Neural progenitor cell (in vitro differentiated cells): ENCODE measurements at regions not wholly inside any gene's neighbourhood (a gene's known extent, or its start where the extent isn't known, plus 50 kb on each side); places are given as distances from the start of the nearest gene placed in this dataset.

ENCODE experiments used
- DNase-seq: peaks from one replicate; pipeline ENCODE4 v3.0.0-alpha.2; 2016; ENCODE audit warnings: low spot score
- H2AFZ ChIP-seq: fragments of 200-600 bp; sonication (generic); replicated peaks from 2 replicates; pipeline ENCODE4 v1.6.1; 2016; ENCODE audit warnings: antibody characterized with exemption
- H3F3A ChIP-seq: fragments of 200-600 bp; sonication (generic); 2 replicates; pipeline ENCODE4 v1.6.1; 2016; ENCODE audit warnings: antibody characterized with exemption, low read depth
- H3K27ac ChIP-seq: fragments of 200-600 bp; sonication (generic); 2 replicates; pipeline ENCODE4 v1.5.1; 2016; ENCODE audit warnings: mild to moderate bottlenecking
- H3K27me3 ChIP-seq: fragments of 200-600 bp; sonication (generic); 2 replicates; pipeline ENCODE4 v1.6.1; 2016; ENCODE audit warnings: mild to moderate bottlenecking, moderate library complexity
- H3K36me3 ChIP-seq: fragments of 200-600 bp; sonication (generic); 2 replicates; pipeline ENCODE4 v1.5.1; 2016
- H3K4me1 ChIP-seq: fragments of 200-600 bp; sonication (generic); 2 replicates; pipeline ENCODE4 v1.6.1; 2016; ENCODE audit warnings: mixed run types
- H3K4me2 ChIP-seq: fragments of 200-600 bp; sonication (generic); 2 replicates; pipeline ENCODE4 v1.6.1; 2016
- H3K4me3 ChIP-seq: fragments of 200-600 bp; sonication (generic); 2 replicates; pipeline ENCODE4 v1.5.1; 2016
- H3K79me2 ChIP-seq: fragments of 200-600 bp; sonication (generic); 2 replicates; pipeline ENCODE4 v1.6.1; 2016; ENCODE audit warnings: low read depth
- H3K9ac ChIP-seq: fragments of 200-600 bp; sonication (generic); 2 replicates; pipeline ENCODE4 v1.6.1; 2016
- H3K9me3 ChIP-seq: fragments of 200-600 bp; sonication (generic); 2 replicates; pipeline ENCODE4 v1.5.1; 2016; ENCODE audit warnings: low read depth
- H4K20me1 ChIP-seq: fragments of 200-600 bp; sonication (generic); 2 replicates; pipeline ENCODE4 v1.6.1; 2016; ENCODE audit warnings: low read depth
- H3K27ac Mint-ChIP-seq: 3 replicates; pipeline ENCODE4 v1.8.0; 2021; ENCODE audit warnings: mixed read lengths
- H3K27me3 Mint-ChIP-seq: 2 replicates; pipeline ENCODE4 v1.8.0; 2022; ENCODE audit warnings: low read depth, mild to moderate bottlenecking, inconsistent platforms, moderate library complexity, mixed read lengths; ENCODE audit not compliant: insufficient read depth
- H3K36me3 Mint-ChIP-seq: 3 replicates; pipeline ENCODE4 v1.8.0; 2021; ENCODE audit warnings: mixed read lengths
- H3K4me1 Mint-ChIP-seq: 3 replicates; pipeline ENCODE4 v1.8.0; 2021; ENCODE audit warnings: mixed read lengths
- H3K4me3 Mint-ChIP-seq: 3 replicates; pipeline ENCODE4 v1.8.0; 2021; ENCODE audit warnings: mild to moderate bottlenecking, moderate library complexity, mixed read lengths
- H3K9me3 Mint-ChIP-seq: 3 replicates; pipeline ENCODE4 v1.8.0; 2020; ENCODE audit warnings: mixed read lengths
- CTCF ChIP-seq: fragments of 200-600 bp; sonication (generic); IDR thresholded peaks from 2 replicates; pipeline ENCODE4 v1.5.1; 2017; ENCODE audit warnings: antibody characterized with exemption, mild to moderate bottlenecking
- EZH2 ChIP-seq: fragments of 200-600 bp; sonication (generic); IDR thresholded peaks from 2 replicates; pipeline ENCODE4 v1.6.1; 2017; ENCODE audit warnings: antibody characterized with exemption, mild to moderate bottlenecking, moderate library complexity
- EZH2phosphoT487 ChIP-seq: fragments of 200-600 bp; sonication (generic); IDR thresholded peaks from 2 replicates; pipeline ENCODE4 v1.6.1; 2017; ENCODE audit warnings: antibody characterized with exemption

- H3K4me1 Mint-ChIP-seq = peaks cover 7% of the 10 kb centered on the region
- Histone ChIP-seq H4K20me1 (no peaks in the 10 kb centered on the region), H3K9me3 (no peaks in the 10 kb centered on the region), H3K4me1 (peaks cover 5% of the 10 kb centered on the region), H3K27ac (no peak overlapping the region), H3K4me2 (no peak overlapping the region), H3F3A (no peaks in the 10 kb centered on the region), H3K27me3 (no peaks in the 10 kb centered on the region), H3K4me3 (no peak overlapping the region), H3K36me3 (no peaks in the 10 kb centered on the region), H3K79me2 (no peaks in the 10 kb centered on the region), H3K9ac (no peak overlapping the region), H2AFZ (peak overlapping the region; percentile 54)
- H3K27me3 Mint-ChIP-seq = no peaks in the 10 kb centered on the region
- H3K9me3 Mint-ChIP-seq = peaks cover under 1% of the 10 kb centered on the region
- H3K36me3 Mint-ChIP-seq = no peaks in the 10 kb centered on the region
- no peak overlapping the region for H3K27ac Mint-ChIP-seq
- no peak overlapping the region for H3K4me3 Mint-ChIP-seq
- no peak for TF ChIP-seq EZH2
- TF ChIP-seq EZH2phosphoT487 = no peak
- TF ChIP-seq CTCF = no peak
- no peak for DNase-seq
These were observed 182.3 kb upstream of the SOX9 start for GRCh38 chr17:71938340-71939010.

DNA sequence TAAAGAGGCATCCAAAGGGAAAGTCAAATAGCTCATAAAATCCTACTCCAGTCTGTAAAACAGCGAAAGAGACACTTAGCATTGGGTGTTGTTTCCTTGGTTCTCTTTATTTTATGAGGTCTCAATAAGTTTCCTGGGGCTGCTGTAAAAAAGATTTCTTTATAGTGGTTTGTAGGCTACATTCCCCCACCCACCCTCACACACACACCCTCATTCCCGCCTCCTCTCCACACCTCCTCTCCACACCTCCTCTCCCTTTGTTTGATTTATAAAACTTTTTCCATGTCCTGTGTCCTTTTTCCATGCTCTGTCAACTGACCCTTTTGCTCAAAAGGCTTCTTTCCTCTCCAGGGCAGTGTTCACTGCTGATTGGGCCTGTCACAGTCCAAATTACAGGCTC is 178.9 kb upstream of the SOX9 start:
- Histone ChIP-seq H3K4me3 (no peak overlapping the region), H3K4me1 (no peaks in the 10 kb centered on the region), H3K27ac (no peak overlapping the region), H2AFZ (no peak overlapping the region), H3K9me3 (no peaks in the 10 kb centered on the region), H3K9ac (no peak overlapping the region), H3K36me3 (no peaks in the 10 kb centered on the region), H3K79me2 (no peaks in the 10 kb centered on the region), H3F3A (no peaks in the 10 kb centered on the region), H3K27me3 (no peaks in the 10 kb centered on the region), H4K20me1 (no peaks in the 10 kb centered on the region), H3K4me2 (no peak overlapping the region)
- TF ChIP-seq EZH2 (no peak), CTCF (no peak), EZH2phosphoT487 (no peak)
- peaks cover 2% of the 10 kb centered on the region for H3K4me1 Mint-ChIP-seq
- no peaks in the 10 kb centered on the region for H3K27me3 Mint-ChIP-seq
- H3K36me3 Mint-ChIP-seq = no peaks in the 10 kb centered on the region
- peaks cover 16% of the 10 kb centered on the region for H3K9me3 Mint-ChIP-seq
- no peak overlapping the region for H3K4me3 Mint-ChIP-seq
- H3K27ac Mint-ChIP-seq = no peak overlapping the region
- DNase-seq = no peak

GRCh38 chr17:71942626-71943025 is 178.2 kb upstream of the SOX9 start:
- Histone ChIP-seq H3K27ac (no peak overlapping the region), H3K9ac (no peak overlapping the region), H3K27me3 (no peaks in the 10 kb centered on the region), H3K4me3 (no peak overlapping the region), H3K4me1 (no peaks in the 10 kb centered on the region), H3K36me3 (no peaks in the 10 kb centered on the region), H3K4me2 (no peak overlapping the region), H3K9me3 (no peaks in the 10 kb centered on the region), H3K79me2 (no peaks in the 10 kb centered on the region), H3F3A (no peaks in the 10 kb centered on the region), H4K20me1 (no peaks in the 10 kb centered on the region), H2AFZ (no peak overlapping the region)
- peaks cover 2% of the 10 kb centered on the region for H3K4me1 Mint-ChIP-seq
- no peak overlapping the region for H3K27ac Mint-ChIP-seq
- TF ChIP-seq CTCF (no peak), EZH2phosphoT487 (no peak), EZH2 (no peak)
- H3K9me3 Mint-ChIP-seq = peaks cover 16% of the 10 kb centered on the region
- H3K27me3 Mint-ChIP-seq = no peaks in the 10 kb centered on the region
- DNase-seq = no peak
- H3K4me3 Mint-ChIP-seq = no peak overlapping the region
- no peaks in the 10 kb centered on the region for H3K36me3 Mint-ChIP-seq
